HG02885 (cell line): ENCODE measurements at regions not wholly inside any gene's neighbourhood (a gene's known extent, or its start where the extent isn't known, plus 50 kb on each side); places are given as distances from the start of the nearest gene placed in this dataset.
"Not testable (repeated sequence)": the region's sequence is repeated elsewhere in the genome, so short reads cannot be mapped to it uniquely, and the experiment has no call there.

Experiments
- ATAC-seq: cut with Tn5 transposase; IDR thresholded peaks from one replicate; pipeline ENCODE4 v1.9.1; 2021; ENCODE audit warnings: mild to moderate bottlenecking; ENCODE audit not compliant: unreplicated experiment, poor library complexity

- no peak for ATAC-seq
These were observed 71.1 kb upstream of the SESTD1 start for GRCh38 chr2:179335732-179336131.

GRCh38 chr2:179332903-179333302, 68.3 kb upstream of the SESTD1 start:
- no peak for ATAC-seq

GRCh38 chr2:179331061-179331460, 66.4 kb upstream of the SESTD1 start:
- no peak for ATAC-seq

DNA sequence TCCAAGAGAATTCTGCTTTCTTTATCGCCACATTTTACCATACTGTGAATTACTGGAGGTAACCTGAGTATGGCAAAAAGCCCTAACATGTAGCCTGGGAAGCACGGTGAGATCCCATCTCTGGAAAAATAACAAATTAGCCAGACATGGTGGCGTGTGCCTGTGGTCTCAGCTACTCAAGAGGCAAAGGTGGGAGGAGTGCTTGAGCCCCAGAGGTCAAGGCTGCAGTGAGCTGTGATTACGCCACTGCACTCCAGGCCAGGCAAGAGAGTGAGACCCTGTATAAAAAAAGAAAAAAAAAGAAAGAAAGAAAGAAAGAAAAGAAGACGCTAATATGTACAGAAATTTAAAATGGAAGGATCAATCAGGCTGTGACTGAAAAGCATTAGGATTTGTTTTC, 57.7 kb upstream of the SESTD1 start:
- ATAC-seq, result no peak

DNA sequence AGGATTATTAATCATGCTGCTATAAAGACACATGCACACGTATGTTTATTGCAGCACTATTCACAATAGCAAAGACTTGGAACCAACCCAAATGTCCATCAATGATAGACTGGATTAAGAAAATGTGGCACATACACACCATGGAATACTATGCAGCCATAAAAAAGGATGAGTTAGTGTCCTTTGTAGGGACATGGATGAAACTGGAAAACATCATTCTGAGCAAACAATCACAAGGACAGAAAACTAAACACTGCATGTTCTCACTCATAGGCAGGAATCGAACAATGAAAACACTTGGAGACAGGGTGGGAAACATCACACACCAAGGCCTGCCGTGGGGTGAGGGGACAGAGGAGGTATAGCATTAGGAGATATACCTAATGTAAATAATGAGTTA, 56.4 kb upstream of the SESTD1 start:
- ATAC-seq, result not testable (repeated sequence)

DNA sequence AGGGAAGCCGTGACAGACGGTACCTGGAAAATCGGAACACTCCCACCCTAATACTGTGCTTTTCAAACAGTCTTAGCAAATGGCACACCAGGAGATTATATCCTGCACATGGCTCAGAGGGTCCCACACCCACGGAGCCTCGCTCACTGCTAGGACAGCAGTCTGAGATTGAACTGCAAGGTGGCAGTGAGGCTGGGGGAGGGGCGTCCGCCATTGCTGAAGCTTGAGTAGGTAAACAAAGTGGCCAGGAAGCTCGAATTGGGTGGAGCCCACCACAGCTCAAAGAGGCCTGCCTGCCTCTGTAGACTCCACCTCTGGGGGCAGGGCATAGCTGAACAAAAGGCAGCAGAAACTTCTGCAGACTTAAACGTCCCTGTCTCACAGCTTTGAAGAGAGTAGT, 50.1 kb upstream of the SESTD1 start:
- not testable (repeated sequence) for ATAC-seq
